Activated CD4-positive, alpha-beta T cell treated with anti-CD3 and anti-CD28 coated beads, Interleukin-2, amount 10 ng/mL, durations not matched to agents 7 days and 5 days (primary cell): ENCODE measurements at regions not wholly inside any gene's neighbourhood (a gene's known extent, or its start where the extent isn't known, plus 50 kb on each side); places are given as distances from the start of the nearest gene placed in this dataset.

Source experiments
- CTCF ChIA-PET: fragments of 350-600 bp; sonication (Branson Sonifier 250); formaldehyde crosslinking; loops from one replicate; lab custom pipeline; 2021; ENCODE audit warnings: antibody characterized with exemption; lab: Charles Lee
- POLR2A ChIA-PET: fragments of 350-600 bp; sonication (Branson Sonifier 250); formaldehyde crosslinking; loops from one replicate; lab custom pipeline; 2021; ENCODE audit warnings: antibody characterized with exemption; lab: Charles Lee
- DNase-seq: peaks from one replicate; pipeline ENCODE4 v3.0.0-alpha.2; 2020
- H3K27ac Mint-ChIP-seq: one replicate; pipeline ENCODE4 v1.8.0; 2021; ENCODE audit warnings: mild to moderate bottlenecking, moderate library complexity, mixed read lengths
- H3K27me3 Mint-ChIP-seq: one replicate; pipeline ENCODE4 v1.8.0; 2021; ENCODE audit warnings: mixed read lengths
- H3K36me3 Mint-ChIP-seq: one replicate; pipeline ENCODE4 v1.8.0; 2021; ENCODE audit warnings: low read depth, mixed read lengths
- H3K4me1 Mint-ChIP-seq: one replicate; pipeline ENCODE4 v1.8.0; 2021; ENCODE audit warnings: mixed read lengths
- H3K4me3 Mint-ChIP-seq: one replicate; pipeline ENCODE4 v1.8.0; 2021; ENCODE audit warnings: mild to moderate bottlenecking, moderate library complexity, mixed read lengths
- H3K9me3 Mint-ChIP-seq: one replicate; pipeline ENCODE4 v1.8.0; 2021; ENCODE audit warnings: mixed read lengths

DNA sequence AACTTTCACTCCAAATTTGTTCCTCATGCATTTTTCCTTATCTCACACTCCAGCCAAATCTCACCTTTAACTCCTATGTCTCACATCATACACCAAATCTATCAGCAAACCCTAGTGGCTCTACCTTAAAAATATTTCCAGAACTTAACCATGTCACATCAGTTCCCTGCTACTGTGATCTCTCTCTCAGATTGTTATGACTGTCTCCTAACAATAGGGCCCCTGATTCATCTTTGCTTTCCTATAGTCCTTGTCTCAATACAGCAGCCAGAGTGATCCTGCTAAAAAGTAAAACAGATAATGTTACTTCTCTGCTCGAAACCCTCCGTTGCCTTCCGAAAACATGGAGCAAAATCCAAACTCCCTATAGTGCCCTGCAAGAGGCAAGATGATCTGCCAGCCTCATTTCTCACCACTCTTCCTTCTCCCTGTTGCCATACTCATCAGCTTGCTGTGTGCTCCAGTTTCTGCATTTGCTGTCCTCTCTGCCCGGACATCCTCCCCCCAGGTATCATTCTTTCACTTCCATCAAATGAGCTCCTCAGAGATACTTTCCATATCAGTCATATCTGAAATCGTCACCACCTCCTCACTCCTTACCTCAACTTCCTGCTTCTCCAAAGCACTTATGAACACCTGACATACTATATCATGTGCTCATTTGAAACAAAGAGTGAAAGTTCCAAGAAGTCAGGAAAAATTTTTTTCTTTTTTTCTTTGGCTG lies 293.4 kb upstream of the NR3C2 start:
- H3K4me1 Mint-ChIP-seq: no peaks in the 10 kb centered on the region
- no peak overlapping the region for H3K27ac Mint-ChIP-seq
- no peak overlapping the region for H3K4me3 Mint-ChIP-seq
- CTCF ChIA-PET: no interaction called here
- no peaks in the 10 kb centered on the region for H3K27me3 Mint-ChIP-seq
- peaks cover 2% of the 10 kb centered on the region for H3K9me3 Mint-ChIP-seq
- POLR2A ChIA-PET: no interaction called here
- no peaks in the 10 kb centered on the region for H3K36me3 Mint-ChIP-seq
- DNase-seq: no peak

DNA sequence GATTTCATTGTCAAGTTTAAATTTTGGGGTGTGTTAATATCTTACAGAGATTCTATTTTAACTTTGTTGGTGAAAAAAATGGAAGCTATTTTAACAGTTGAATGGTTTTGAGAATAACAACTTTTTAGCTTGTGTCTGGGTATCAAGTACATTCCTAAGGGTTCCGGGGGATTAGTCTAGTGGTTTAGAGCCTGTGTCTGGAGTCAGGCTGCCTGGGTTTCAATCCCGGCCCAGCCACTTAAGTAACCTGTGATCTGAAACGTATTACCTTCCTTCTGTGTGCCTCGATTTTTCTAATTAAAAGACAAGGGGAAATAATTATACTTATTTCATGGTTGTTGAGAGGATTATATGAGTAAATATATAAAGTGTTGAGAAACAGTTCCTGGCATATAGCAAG lies 288.6 kb upstream of the NR3C2 start:
- ChIA-PET CTCF (no interaction called here), POLR2A (no interaction called here)
- no peaks in the 10 kb centered on the region for H3K27me3 Mint-ChIP-seq
- DNase-seq: no peak
- no peaks in the 10 kb centered on the region for H3K4me1 Mint-ChIP-seq
- H3K36me3 Mint-ChIP-seq: no peaks in the 10 kb centered on the region
- H3K4me3 Mint-ChIP-seq: no peak overlapping the region
- H3K27ac Mint-ChIP-seq: no peak overlapping the region
- no peaks in the 10 kb centered on the region for H3K9me3 Mint-ChIP-seq

DNA sequence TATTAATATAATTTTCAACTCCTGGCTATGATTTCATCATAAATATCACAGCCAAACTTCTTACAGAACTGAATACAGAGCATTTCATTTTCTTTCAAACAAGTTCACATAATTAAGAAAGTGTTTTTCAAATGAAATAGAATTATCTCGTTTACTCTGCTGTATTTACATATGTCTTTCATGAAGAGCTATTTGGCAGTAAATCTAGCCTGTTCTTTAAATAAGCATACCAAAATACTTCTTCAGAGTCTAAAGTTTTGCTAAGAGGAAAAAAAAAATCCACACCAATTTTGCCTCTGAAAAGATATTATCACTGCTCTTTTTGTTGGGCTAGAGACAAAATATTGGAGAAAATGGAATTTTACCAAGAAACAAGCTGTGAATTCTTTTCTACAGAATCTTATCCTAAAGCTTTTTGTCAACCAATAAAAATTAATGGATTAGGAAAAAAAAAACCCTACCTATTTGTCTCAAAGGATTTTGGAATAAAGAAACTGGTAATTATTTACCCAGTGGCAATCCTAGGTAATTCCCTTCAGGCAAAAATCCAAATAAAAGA lies 287.9 kb upstream of the NR3C2 start:
- DNase-seq: no peak
- ChIA-PET POLR2A (no interaction called here), CTCF (no interaction called here)
- no peaks in the 10 kb centered on the region for H3K27me3 Mint-ChIP-seq
- no peaks in the 10 kb centered on the region for H3K9me3 Mint-ChIP-seq
- H3K27ac Mint-ChIP-seq: no peak overlapping the region
- H3K4me1 Mint-ChIP-seq: no peaks in the 10 kb centered on the region
- no peaks in the 10 kb centered on the region for H3K36me3 Mint-ChIP-seq
- no peak overlapping the region for H3K4me3 Mint-ChIP-seq

DNA sequence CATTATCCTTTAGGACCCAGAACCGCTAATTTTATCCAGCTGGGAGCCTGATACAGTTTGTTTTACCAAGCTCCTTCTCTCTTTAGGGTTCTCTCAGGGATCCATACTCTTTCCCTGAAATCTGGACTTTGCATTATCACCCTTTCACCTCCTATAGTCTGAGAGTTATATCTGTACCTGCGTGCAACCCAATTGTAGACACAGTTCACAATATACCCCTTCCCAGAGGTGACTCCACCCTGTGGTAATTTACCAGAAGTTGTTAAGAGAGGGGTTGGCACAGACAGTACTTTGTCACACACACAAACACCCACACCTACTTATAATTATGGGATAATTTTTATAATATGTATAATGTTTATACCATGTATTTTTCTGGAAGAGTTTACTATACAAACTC lies 275.8 kb upstream of the NR3C2 start:
- H3K27me3 Mint-ChIP-seq: no peaks in the 10 kb centered on the region
- ChIA-PET POLR2A (no interaction called here), CTCF (no interaction called here)
- no peaks in the 10 kb centered on the region for H3K4me1 Mint-ChIP-seq
- no peaks in the 10 kb centered on the region for H3K9me3 Mint-ChIP-seq
- no peaks in the 10 kb centered on the region for H3K36me3 Mint-ChIP-seq
- DNase-seq: no peak
- H3K27ac Mint-ChIP-seq: no peak overlapping the region
- H3K4me3 Mint-ChIP-seq: no peak overlapping the region

DNA sequence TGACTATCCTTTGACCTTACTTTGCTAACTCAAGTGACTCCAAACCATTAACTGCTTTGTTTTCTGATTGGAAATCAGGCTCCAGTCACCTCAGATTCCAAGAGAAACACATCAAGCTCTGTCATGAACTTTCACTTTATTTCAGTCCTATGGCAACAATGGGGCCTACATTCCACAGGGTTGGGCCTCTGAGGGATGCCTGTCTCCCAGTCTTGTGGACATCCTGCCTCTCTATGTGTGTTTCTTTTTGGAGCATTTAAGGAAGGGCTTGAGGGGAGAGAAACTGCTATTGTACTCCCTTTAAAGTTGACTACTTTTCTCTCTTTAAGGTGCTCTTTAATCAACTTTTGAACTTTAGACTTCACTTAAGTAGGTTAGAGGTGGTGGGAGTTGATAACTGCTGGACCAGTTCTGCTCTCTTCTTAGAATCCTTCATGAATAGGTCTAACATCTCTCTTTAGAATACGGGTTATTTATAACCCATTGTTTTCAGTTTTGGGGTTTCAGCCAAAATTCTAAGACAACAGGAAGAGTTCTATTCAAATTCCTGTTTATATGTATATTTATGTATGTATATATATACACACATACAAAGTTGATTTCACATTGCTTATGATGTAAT lies 274.3 kb upstream of the NR3C2 start:
- Mint-ChIP-seq H3K36me3 (no peaks in the 10 kb centered on the region), H3K4me3 (no peak overlapping the region), H3K4me1 (no peaks in the 10 kb centered on the region), H3K27me3 (no peaks in the 10 kb centered on the region), H3K9me3 (no peaks in the 10 kb centered on the region), H3K27ac (no peak overlapping the region)
- ChIA-PET CTCF (no interaction called here), POLR2A (no interaction called here)
- no peak for DNase-seq

DNA sequence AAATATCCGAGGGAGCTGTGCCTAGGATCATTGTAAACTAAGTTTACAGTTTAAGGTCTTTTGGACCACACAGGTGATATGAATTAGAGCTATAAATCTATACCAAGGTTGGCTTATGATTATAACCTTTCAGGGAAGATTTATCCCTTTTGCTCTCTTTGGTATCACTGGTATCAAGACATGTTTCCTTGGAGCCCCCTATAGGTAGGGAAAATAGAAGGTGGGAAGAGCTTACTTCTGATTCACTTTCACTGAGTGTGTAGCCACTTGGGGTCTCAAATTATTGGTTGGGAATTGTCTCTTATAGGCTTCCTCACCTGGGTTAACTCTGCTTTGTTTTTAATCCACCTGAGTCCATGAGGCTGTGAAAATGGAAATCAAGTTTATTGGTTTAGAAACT lies 262.1 kb upstream of the NR3C2 start:
- CTCF ChIA-PET: no interaction called here

DNA sequence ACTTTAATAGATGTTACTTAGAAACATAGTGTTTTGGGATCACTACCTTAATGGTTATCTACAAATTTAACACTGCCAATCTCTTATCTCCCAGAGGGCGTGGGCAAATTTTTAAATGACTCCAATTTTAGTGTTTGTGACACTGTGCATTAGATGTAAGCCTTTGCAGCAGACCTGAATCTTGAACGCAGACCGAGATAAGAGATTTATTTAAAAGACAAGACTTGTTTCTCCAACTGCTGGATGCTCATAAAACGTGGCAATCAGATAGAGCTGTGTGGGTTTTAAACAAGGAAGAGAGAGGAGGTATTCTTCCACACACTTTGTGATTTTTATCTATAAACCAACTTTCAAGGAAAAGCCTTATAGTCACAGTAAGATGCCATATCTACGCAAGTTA lies 252.5 kb upstream of the NR3C2 start:
- no peak for DNase-seq
- Mint-ChIP-seq H3K9me3 (no peaks in the 10 kb centered on the region), H3K4me3 (no peak overlapping the region), H3K36me3 (no peaks in the 10 kb centered on the region), H3K27me3 (no peaks in the 10 kb centered on the region), H3K27ac (no peak overlapping the region), H3K4me1 (no peaks in the 10 kb centered on the region)
- ChIA-PET POLR2A (no interaction called here), CTCF (no interaction called here)

More for the DNA sequence above, 262.1 kb upstream of the NR3C2 start:
- Mint-ChIP-seq H3K27ac (no peak overlapping the region), H3K27me3 (no peaks in the 10 kb centered on the region), H3K4me3 (no peak overlapping the region), H3K4me1 (no peaks in the 10 kb centered on the region), H3K9me3 (peaks cover 5% of the 10 kb centered on the region), H3K36me3 (no peaks in the 10 kb centered on the region)
- POLR2A ChIA-PET: no interaction called here
- no peak for DNase-seq

DNA sequence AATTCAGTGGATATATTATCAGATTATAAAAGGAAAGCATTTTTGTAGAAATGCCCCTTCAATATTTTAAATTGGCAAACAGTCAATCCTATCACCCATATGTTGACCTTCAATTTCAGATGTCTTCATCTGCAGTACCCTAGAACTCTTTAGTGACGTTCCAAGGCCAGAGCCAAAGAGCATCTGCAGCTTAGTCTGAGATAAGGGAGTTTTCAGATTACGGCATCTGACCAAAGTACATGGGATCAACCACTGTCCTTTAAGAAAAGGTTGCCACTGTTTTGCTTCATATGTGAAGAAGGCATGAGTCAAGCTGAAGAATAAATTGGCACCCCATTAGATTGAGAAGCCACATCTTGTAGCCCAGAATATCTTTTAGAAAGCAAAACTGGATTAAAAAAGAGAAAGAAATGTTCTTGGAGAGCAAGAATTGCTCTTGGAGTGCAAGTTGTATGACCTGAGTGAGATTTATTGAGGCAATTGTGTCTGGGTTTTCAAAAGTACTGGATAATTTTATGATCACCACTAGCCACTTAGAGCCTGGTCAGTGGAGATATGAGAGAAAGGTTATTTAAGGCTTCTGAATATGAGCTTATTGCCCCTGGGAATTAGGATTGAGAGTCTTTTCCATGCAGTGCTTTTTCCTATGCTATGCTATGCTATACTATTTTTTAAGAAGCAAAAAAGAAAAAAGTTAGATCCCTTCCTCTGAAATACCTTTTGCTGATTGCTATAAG lies 251.9 kb upstream of the NR3C2 start:
- Mint-ChIP-seq H3K9me3 (no peaks in the 10 kb centered on the region), H3K4me1 (no peaks in the 10 kb centered on the region), H3K27ac (no peak overlapping the region), H3K4me3 (no peak overlapping the region), H3K27me3 (no peaks in the 10 kb centered on the region), H3K36me3 (no peaks in the 10 kb centered on the region)
- no peak for DNase-seq
- ChIA-PET POLR2A (no interaction called here), CTCF (no interaction called here)

DNA sequence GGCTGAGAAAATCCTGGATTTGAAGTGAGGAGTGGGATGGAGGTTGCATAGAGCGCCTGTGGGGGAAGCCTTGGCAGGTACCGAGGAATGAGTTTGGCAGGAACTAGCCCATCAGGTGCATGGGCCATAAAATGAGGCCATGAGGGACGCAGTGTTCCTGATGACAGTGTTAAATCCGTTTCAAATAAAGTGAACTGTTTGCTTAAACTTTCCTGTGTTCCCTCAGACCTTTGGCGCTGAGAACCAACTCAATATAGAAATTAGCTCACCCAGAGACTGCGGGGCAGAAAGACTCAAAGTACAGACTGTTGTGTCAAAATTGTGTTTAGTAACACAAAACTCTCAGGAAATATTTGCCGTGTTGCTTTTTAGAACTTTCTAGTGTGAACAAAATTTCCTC lies 250.0 kb upstream of the NR3C2 start:
- CTCF ChIA-PET: no interaction called here
- no peaks in the 10 kb centered on the region for H3K27me3 Mint-ChIP-seq
- H3K4me3 Mint-ChIP-seq: no peak overlapping the region
- no peak for DNase-seq
- no peaks in the 10 kb centered on the region for H3K9me3 Mint-ChIP-seq
- no peaks in the 10 kb centered on the region for H3K4me1 Mint-ChIP-seq
- POLR2A ChIA-PET: no interaction called here
- no peak overlapping the region for H3K27ac Mint-ChIP-seq
- no peaks in the 10 kb centered on the region for H3K36me3 Mint-ChIP-seq

DNA sequence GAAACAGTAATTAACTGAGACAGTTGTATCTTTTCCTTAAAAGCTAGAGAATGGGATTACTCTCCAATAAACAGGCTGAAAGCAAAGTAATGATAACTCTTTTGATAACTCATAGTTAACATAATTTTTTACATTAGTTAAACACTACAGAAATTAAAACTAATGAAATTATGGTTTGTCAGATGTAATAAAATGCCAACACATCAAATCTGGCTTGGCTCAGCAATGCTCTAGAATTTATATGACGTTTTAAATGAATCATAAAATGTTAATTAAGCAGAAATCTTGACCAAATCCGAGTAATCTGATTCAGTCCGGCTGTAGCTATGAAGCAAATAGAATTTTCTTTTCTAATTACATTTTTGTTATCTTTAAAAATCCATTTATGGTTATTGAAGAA lies 244.2 kb upstream of the NR3C2 start:
- DNase-seq: no peak
- Mint-ChIP-seq H3K36me3 (no peaks in the 10 kb centered on the region), H3K27ac (no peak overlapping the region), H3K4me1 (no peaks in the 10 kb centered on the region), H3K27me3 (no peaks in the 10 kb centered on the region), H3K4me3 (no peak overlapping the region), H3K9me3 (no peaks in the 10 kb centered on the region)
- CTCF ChIA-PET: no interaction called here
- POLR2A ChIA-PET: no interaction called here

DNA sequence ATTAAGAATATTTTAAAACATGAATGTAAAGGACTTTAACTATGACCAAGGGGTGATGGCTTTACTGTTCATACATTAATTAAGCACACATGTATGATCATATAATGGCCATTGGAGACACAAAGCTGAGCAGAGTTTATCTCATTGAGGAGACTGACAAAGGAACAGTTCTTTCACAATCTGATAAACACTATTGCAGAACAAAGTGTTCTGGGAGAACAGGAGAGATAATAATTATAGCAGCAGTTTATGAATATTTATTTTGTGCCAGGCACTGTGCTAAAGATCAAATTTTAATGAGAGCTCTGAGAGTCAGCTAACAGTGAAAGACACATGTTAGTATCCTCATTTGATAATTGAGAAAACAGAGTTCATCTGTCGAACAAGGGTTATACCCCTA lies 242.4 kb upstream of the NR3C2 start:
- Mint-ChIP-seq H3K4me3 (no peak overlapping the region), H3K36me3 (no peaks in the 10 kb centered on the region), H3K9me3 (no peaks in the 10 kb centered on the region), H3K27ac (no peak overlapping the region), H3K4me1 (no peaks in the 10 kb centered on the region), H3K27me3 (no peaks in the 10 kb centered on the region)
- ChIA-PET POLR2A (no interaction called here), CTCF (no interaction called here)
- DNase-seq: no peak

DNA sequence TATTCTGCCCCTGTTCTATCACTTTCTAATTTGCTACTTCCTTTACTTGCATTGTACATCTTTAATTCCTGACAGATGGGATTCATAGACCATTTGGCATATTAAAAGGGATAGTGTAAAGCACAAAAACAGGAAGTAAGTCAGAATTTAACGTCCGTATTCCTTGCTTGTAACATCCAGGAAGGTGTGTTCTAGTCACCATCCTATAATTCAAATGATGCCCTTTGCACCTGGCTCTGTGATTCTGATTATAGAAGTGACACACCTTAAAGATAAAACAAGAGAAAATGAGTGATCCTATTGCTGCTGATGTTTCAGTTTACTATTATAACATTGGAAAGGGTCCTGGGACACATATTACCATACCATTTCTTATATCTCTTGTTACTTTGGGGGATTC lies 238.7 kb upstream of the NR3C2 start:
- H3K27ac Mint-ChIP-seq: no peak overlapping the region
- H3K36me3 Mint-ChIP-seq: no peaks in the 10 kb centered on the region
- H3K4me3 Mint-ChIP-seq: no peak overlapping the region
- ChIA-PET CTCF (no interaction called here), POLR2A (no interaction called here)
- DNase-seq: no peak
- no peaks in the 10 kb centered on the region for H3K4me1 Mint-ChIP-seq
- H3K27me3 Mint-ChIP-seq: no peaks in the 10 kb centered on the region
- H3K9me3 Mint-ChIP-seq: no peaks in the 10 kb centered on the region

DNA sequence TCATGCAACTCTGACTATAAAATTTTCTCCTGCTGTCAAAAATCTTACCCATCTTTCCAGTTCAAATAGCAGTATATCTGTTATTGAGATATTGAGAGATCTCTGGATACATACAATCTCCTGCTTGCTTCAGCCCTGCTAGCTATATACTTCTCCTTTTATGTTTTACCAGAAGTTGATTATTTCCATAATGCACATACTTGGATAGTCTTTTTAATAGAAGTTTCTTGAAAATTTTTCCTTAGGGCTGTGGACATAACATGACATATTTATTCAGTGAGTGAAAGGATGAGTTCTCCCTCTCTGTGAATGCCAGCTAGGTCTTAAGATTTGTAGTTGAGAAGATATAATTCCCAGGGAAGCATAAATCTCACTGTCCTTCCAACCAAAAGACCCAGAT lies 234.1 kb upstream of the NR3C2 start:
- POLR2A ChIA-PET: no interaction called here
- CTCF ChIA-PET: no interaction called here
- H3K27me3 Mint-ChIP-seq: no peaks in the 10 kb centered on the region
- no peak overlapping the region for H3K27ac Mint-ChIP-seq
- no peaks in the 10 kb centered on the region for H3K36me3 Mint-ChIP-seq
- H3K4me3 Mint-ChIP-seq: no peak overlapping the region
- DNase-seq: no peak
- no peaks in the 10 kb centered on the region for H3K4me1 Mint-ChIP-seq
- no peaks in the 10 kb centered on the region for H3K9me3 Mint-ChIP-seq
